Glutamatergic neuron (in vitro differentiated cells): ENCODE measurements at regions not wholly inside any gene's neighbourhood (a gene's known extent, or its start where the extent isn't known, plus 50 kb on each side); places are given as distances from the start of the nearest gene placed in this dataset.

ENCODE experiments used
- DNase-seq: peaks from one replicate; pipeline ENCODE4 v3.0.0; 2022
- H3K27ac Mint-ChIP-seq: one replicate; pipeline ENCODE4 v1.8.0; 2020; ENCODE audit warnings: mild to moderate bottlenecking, mixed read lengths, inconsistent platforms; ENCODE audit not compliant: unreplicated experiment
- H3K27me3 Mint-ChIP-seq: one replicate; pipeline ENCODE4 v1.8.0; 2020; ENCODE audit warnings: mild to moderate bottlenecking, moderate library complexity, mixed read lengths, inconsistent platforms; ENCODE audit not compliant: unreplicated experiment
- H3K36me3 Mint-ChIP-seq: one replicate; pipeline ENCODE4 v1.8.0; 2020; ENCODE audit warnings: mild to moderate bottlenecking, mixed read lengths, inconsistent platforms; ENCODE audit not compliant: unreplicated experiment
- H3K4me1 Mint-ChIP-seq: one replicate; pipeline ENCODE4 v1.8.0; 2020; ENCODE audit warnings: mild to moderate bottlenecking, low read depth, mixed read lengths, inconsistent platforms; ENCODE audit not compliant: unreplicated experiment
- H3K4me3 Mint-ChIP-seq: one replicate; pipeline ENCODE4 v1.8.0; 2020; ENCODE audit warnings: mild to moderate bottlenecking, mixed read lengths, inconsistent platforms; ENCODE audit not compliant: unreplicated experiment
- H3K9me3 Mint-ChIP-seq: one replicate; pipeline ENCODE4 v1.8.0; 2020; ENCODE audit warnings: mild to moderate bottlenecking, moderate library complexity, mixed read lengths, inconsistent platforms; ENCODE audit not compliant: unreplicated experiment
- TF ChIP-seq, protein P1 (sequence below): fragments of 200-600 bp; sonication (generic); IDR thresholded peaks from one replicate; pipeline ENCODE4 v1.5.0; 2021; ENCODE audit not compliant: partially characterized antibody, unreplicated experiment

DNA sequence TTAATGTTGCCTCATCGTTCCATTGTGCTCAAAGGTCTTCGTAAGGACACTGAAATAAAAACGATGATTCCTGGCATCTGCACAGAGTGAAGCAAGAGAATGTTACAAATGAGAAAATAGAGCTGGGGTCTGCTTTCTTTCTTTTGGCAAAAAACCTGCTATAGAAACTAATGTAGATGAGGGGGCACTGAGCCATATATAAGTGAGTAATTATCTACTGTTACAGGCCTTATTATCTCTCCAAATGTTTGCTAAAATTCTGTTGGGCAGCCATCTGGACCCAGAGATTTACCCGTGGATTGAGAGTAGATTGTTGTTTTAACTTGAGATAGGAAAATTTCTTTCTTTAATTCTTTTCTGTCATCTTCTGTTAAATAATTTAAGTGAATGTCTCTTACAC lies 472.5 kb upstream of the PIK3C3 start:
- H3K4me3 Mint-ChIP-seq = no peak overlapping the region
- DNase-seq = no peak
- no peak overlapping the region for H3K27ac Mint-ChIP-seq
- H3K4me1 Mint-ChIP-seq = peaks cover 9% of the 10 kb centered on the region
- TF ChIP-seq, protein P1, sequence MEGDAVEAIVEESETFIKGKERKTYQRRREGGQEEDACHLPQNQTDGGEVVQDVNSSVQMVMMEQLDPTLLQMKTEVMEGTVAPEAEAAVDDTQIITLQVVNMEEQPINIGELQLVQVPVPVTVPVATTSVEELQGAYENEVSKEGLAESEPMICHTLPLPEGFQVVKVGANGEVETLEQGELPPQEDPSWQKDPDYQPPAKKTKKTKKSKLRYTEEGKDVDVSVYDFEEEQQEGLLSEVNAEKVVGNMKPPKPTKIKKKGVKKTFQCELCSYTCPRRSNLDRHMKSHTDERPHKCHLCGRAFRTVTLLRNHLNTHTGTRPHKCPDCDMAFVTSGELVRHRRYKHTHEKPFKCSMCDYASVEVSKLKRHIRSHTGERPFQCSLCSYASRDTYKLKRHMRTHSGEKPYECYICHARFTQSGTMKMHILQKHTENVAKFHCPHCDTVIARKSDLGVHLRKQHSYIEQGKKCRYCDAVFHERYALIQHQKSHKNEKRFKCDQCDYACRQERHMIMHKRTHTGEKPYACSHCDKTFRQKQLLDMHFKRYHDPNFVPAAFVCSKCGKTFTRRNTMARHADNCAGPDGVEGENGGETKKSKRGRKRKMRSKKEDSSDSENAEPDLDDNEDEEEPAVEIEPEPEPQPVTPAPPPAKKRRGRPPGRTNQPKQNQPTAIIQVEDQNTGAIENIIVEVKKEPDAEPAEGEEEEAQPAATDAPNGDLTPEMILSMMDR = no peak
- no peaks in the 10 kb centered on the region for H3K36me3 Mint-ChIP-seq
- no peaks in the 10 kb centered on the region for H3K9me3 Mint-ChIP-seq
- peaks cover 2% of the 10 kb centered on the region for H3K27me3 Mint-ChIP-seq

DNA sequence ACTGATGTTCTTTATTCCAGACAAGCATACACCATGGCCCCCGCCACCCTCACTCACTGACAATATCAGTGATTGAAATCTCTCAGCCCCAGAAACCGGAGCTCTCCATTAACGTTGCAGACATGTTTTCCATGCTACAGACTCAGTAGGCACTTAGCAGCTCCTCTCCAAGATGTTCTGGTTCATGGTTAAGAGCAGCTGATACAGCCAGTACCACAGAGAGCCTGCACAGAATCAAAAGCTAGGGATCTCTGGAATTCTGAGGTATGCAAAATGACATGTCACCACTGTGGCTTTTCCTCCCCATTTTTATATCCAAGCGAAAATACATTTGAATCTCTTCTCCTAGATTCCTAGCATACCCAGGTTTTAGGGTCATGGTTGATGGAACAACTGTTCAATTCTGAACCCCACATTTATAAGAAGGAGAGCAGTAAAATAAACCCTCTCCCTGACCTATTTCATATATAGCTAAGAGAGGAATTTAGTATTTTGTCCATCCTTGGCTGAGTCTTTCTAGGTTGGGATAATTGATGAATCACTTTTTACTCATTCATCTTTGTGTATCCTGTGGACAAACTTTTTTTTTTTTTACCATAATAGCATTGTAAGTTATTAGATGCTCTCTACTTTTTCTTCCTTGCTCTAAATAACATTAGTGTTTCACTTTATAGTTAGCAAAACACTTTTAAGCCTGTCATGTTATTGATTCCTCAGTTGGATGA lies 488.4 kb upstream of the PIK3C3 start:
- peaks cover 3% of the 10 kb centered on the region for H3K27me3 Mint-ChIP-seq
- no peaks in the 10 kb centered on the region for H3K9me3 Mint-ChIP-seq
- H3K27ac Mint-ChIP-seq = no peak overlapping the region
- DNase-seq = no peak
- TF ChIP-seq, protein P1 = no peak
- no peaks in the 10 kb centered on the region for H3K4me1 Mint-ChIP-seq
- no peaks in the 10 kb centered on the region for H3K36me3 Mint-ChIP-seq
- H3K4me3 Mint-ChIP-seq = no peak overlapping the region

DNA sequence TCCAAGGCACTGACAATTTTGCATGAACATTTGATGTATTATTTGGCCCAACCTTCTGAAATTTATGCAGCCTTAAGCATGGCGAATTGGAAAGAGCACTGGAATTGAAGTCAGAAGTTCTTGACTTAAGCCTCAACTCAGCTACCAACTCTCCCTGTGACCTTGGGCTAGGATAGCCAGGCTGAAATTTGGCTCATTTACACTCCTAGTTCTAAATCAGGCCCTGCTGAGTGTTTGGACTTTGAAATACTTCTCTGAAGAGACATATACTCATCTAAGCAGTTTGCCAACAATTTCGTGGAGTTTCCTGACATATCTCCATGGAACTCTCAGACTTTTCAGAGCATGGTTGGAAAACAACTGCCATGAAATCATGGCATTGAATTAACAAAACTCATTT lies 489.6 kb upstream of the PIK3C3 start:
- no peak for DNase-seq
- no peak overlapping the region for H3K4me3 Mint-ChIP-seq
- no peaks in the 10 kb centered on the region for H3K36me3 Mint-ChIP-seq
- H3K4me1 Mint-ChIP-seq = no peaks in the 10 kb centered on the region
- no peak overlapping the region for H3K27ac Mint-ChIP-seq
- TF ChIP-seq, protein P1 = no peak
- H3K27me3 Mint-ChIP-seq = peaks cover 3% of the 10 kb centered on the region
- H3K9me3 Mint-ChIP-seq = no peaks in the 10 kb centered on the region

DNA sequence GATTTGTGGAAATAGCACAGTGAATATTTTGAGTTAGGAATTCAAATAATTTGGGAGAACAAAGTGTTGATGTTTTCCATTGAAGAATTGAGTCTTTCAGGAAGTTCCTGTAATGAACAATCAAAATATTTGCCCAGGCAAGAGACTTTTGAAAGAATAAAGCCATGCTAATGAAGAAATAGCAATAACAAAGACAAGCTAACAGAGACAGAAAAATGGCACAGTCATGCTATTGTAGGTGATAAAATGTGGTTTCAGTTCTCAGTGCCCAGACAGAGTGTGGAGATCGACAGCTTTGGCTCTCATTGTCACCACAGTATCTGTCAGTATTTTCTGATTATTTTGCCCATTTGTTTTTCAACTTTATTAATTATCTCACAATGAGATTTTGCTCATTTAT lies 490.8 kb upstream of the PIK3C3 start:
- Mint-ChIP-seq H3K36me3 (no peaks in the 10 kb centered on the region), H3K9me3 (no peaks in the 10 kb centered on the region), H3K27me3 (peaks cover 5% of the 10 kb centered on the region), H3K27ac (no peak overlapping the region), H3K4me1 (no peaks in the 10 kb centered on the region), H3K4me3 (no peak overlapping the region)
- TF ChIP-seq, protein P1 = no peak
- DNase-seq = no peak

DNA sequence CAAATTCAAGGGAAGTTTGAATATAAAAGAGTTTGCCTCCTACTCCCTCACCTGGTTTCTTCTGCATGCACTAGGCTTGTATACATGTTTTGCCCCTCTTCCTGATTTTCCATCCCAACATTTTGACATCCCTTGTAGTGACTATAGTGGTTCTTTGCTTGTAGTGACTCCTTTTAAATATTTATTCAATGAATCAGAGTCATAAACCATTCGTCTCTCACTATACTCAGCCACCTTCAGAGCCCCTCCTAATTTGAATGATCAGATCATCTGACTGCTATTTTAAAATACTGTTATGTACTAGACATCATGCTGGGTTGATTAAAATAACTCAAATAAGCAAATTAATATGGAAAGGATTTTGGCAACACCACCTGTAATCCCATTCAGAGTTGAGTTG lies 492.1 kb upstream of the PIK3C3 start:
- no peaks in the 10 kb centered on the region for H3K36me3 Mint-ChIP-seq
- no peak overlapping the region for H3K4me3 Mint-ChIP-seq
- DNase-seq = no peak
- peaks cover 5% of the 10 kb centered on the region for H3K27me3 Mint-ChIP-seq
- no peaks in the 10 kb centered on the region for H3K4me1 Mint-ChIP-seq
- H3K9me3 Mint-ChIP-seq = no peaks in the 10 kb centered on the region
- no peak overlapping the region for H3K27ac Mint-ChIP-seq
- TF ChIP-seq, protein P1 = no peak
